ENCODE measurements at regions not wholly inside any gene's neighbourhood (a gene's known extent, or its start where the extent isn't known, plus 50 kb on each side); places are given as distances from the start of the nearest gene placed in this dataset.

DNA sequence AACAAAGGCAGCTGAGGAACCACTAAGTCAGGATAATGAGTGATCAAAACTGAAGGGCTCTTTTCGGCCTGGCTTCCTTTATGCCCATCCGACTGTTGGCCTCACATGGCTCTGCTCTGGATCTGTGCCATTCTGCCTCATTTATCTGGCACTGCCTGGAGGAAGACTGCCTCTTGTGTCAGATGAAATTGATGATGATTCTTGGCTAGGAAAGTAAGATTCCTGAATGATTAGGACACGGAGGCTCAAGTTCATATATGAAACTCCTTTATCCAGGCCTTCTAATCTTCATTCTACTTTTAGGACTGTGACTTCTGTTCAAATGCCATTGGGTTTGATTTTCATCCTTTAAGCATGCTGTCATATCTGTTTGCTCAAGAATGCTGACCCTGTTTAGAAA lies 475.4 kb upstream of the RPS6KA3 start:
- intact Hi-C loops (cut with DNase I): no loop called here
- DNase-seq: no peak
- H3K27me3 ChIP-seq: no peaks in the 10 kb centered on the region
- H3K4me3 ChIP-seq: no peak overlapping the region
- no peak overlapping the region for H3K27ac ChIP-seq
- H3K9ac ChIP-seq (ENCODE audit: low read depth in 2 of 2, low read length in 2 of 2): no peak overlapping the region
- H3K4me1 ChIP-seq: no peaks in the 10 kb centered on the region
- TF ChIP-seq, protein P1, sequence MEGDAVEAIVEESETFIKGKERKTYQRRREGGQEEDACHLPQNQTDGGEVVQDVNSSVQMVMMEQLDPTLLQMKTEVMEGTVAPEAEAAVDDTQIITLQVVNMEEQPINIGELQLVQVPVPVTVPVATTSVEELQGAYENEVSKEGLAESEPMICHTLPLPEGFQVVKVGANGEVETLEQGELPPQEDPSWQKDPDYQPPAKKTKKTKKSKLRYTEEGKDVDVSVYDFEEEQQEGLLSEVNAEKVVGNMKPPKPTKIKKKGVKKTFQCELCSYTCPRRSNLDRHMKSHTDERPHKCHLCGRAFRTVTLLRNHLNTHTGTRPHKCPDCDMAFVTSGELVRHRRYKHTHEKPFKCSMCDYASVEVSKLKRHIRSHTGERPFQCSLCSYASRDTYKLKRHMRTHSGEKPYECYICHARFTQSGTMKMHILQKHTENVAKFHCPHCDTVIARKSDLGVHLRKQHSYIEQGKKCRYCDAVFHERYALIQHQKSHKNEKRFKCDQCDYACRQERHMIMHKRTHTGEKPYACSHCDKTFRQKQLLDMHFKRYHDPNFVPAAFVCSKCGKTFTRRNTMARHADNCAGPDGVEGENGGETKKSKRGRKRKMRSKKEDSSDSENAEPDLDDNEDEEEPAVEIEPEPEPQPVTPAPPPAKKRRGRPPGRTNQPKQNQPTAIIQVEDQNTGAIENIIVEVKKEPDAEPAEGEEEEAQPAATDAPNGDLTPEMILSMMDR (IDR thresholded peaks at IDR 0.05): no peak
- no peaks in the 10 kb centered on the region for H3K36me3 ChIP-seq
- no peaks in the 10 kb centered on the region for H3K9me3 ChIP-seq

DNA sequence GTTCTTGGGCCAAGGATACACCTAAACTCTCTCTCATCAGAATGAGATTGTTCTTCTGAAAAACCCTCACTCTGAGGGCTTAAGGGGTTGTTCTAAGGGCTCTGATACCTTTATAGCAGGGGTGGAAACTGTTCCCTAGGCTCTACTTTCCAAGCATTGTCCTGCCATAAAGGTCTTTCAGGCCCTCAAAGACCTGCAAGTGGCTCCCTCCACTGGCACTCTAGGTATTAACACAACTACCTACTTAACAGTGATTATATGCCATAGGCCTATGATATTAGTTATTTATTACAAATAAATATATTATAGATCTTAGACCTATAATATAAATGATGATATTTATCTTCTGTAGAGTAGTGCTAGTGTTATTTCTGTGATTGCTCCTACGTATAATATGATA lies 473.7 kb upstream of the RPS6KA3 start:
- H3K36me3 ChIP-seq: no peaks in the 10 kb centered on the region
- no peak for DNase-seq
- H3K9ac ChIP-seq (ENCODE audit: low read depth in 2 of 2, low read length in 2 of 2): no peak overlapping the region
- intact Hi-C loops (cut with DNase I): no loop called here
- TF ChIP-seq, protein P1 (IDR thresholded peaks at IDR 0.05): no peak
- no peak overlapping the region for H3K27ac ChIP-seq
- no peaks in the 10 kb centered on the region for H3K27me3 ChIP-seq
- H3K4me3 ChIP-seq: no peak overlapping the region
- no peaks in the 10 kb centered on the region for H3K9me3 ChIP-seq
- no peaks in the 10 kb centered on the region for H3K4me1 ChIP-seq

DNA sequence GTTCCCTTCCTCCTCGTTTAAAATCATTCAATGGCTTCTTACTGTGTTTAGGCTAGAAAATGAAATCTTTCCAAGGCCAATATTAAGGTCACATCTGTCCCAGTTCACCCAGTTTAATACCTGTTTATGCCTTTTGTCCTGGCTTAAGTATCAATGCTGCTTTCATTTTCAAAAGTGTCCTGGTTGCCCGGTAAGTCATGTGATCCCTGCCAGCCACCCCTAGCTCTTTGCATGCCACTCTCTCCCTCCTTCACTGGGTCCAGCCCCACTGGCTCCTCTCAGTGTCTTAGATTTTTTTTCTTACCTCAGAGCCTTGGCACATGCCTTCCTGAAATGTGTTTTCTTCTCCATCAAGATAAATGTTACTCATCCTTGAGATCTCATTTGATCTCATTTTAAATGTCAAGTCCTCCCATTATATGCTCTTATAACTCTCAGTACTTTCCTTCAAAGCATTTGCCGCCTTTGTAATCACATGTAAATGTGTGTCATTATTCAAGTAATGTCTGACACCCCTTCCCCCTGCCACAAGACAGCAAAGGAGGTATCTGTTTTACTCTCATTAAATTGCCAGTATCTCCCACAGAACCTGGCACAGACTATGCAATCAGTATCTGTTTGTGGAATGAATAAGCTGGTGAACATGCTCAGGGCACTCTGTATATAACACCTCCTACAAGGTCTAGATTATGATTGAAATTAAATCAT lies 472.5 kb upstream of the RPS6KA3 start:
- Histone ChIP-seq H3K4me1 (no peaks in the 10 kb centered on the region), H3K9ac (ENCODE audit: low read depth in 2 of 2, low read length in 2 of 2) (no peak overlapping the region), H3K27me3 (no peaks in the 10 kb centered on the region), H3K4me3 (no peak overlapping the region), H3K27ac (no peak overlapping the region), H3K36me3 (no peaks in the 10 kb centered on the region), H3K9me3 (no peaks in the 10 kb centered on the region)
- TF ChIP-seq, protein P1 (IDR thresholded peaks at IDR 0.05): no peak
- no peak for DNase-seq
- intact Hi-C loops (cut with DNase I): no loop called here

DNA sequence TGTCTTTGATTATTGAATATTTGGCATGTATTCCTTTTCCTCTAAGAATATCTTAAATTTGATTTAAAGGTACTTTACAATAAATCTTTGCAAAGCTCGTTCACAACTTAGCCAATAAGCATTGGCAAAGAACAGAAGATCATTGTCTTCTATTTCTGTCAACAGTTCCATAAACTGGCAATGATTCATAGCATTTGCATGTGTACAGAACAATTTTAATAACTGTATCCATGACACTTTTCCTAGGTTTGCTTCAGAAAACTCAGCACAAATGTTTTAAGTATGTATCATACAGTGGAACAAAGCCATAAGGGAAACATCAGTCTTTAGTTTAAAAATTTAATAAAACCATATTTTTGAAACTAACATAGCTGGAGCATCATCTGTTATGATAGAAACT lies 462.7 kb upstream of the RPS6KA3 start:
- H3K9ac ChIP-seq (ENCODE audit: low read depth in 2 of 2, low read length in 2 of 2): no peak overlapping the region
- H3K9me3 ChIP-seq: no peaks in the 10 kb centered on the region
- TF ChIP-seq, protein P1 (IDR thresholded peaks at IDR 0.05): no peak
- intact Hi-C loops (cut with DNase I): no loop called here
- H3K36me3 ChIP-seq: no peaks in the 10 kb centered on the region
- H3K4me1 ChIP-seq: no peaks in the 10 kb centered on the region
- H3K27ac ChIP-seq: no peak overlapping the region
- H3K4me3 ChIP-seq: no peak overlapping the region
- DNase-seq: no peak
- H3K27me3 ChIP-seq: no peaks in the 10 kb centered on the region

DNA sequence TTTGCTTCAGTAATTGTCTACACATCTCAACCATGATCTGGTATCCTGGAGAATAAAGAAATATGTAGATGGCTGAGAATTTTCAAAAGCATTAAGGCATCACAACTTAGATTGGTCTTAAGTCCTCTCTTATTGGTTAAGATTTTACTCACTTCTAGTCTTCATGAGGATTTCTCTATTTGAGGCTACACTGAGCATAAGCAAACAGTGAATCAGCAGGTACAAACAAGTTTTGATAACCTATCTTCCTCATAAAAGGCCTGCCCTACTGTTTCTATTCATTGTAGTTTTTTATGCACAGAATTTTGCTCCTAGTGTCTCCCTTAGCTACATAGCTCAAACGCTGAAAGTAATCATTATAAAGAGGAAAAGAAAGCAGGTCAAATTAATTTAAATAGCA lies 460.7 kb upstream of the RPS6KA3 start:
- no peak overlapping the region for H3K4me3 ChIP-seq
- no peaks in the 10 kb centered on the region for H3K27me3 ChIP-seq
- H3K4me1 ChIP-seq: no peaks in the 10 kb centered on the region
- no peak for DNase-seq
- no peaks in the 10 kb centered on the region for H3K9me3 ChIP-seq
- no peaks in the 10 kb centered on the region for H3K36me3 ChIP-seq
- TF ChIP-seq, protein P1 (IDR thresholded peaks at IDR 0.05): no peak
- H3K9ac ChIP-seq (ENCODE audit: low read depth in 2 of 2, low read length in 2 of 2): no peak overlapping the region
- no peak overlapping the region for H3K27ac ChIP-seq
- intact Hi-C loops (cut with DNase I): no loop called here

All from colonic mucosa (tissue), 4 donors.